ENCODE measurements at regions not wholly inside any gene's neighbourhood (a gene's known extent, or its start where the extent isn't known, plus 50 kb on each side); places are given as distances from the start of the nearest gene placed in this dataset.

DNA sequence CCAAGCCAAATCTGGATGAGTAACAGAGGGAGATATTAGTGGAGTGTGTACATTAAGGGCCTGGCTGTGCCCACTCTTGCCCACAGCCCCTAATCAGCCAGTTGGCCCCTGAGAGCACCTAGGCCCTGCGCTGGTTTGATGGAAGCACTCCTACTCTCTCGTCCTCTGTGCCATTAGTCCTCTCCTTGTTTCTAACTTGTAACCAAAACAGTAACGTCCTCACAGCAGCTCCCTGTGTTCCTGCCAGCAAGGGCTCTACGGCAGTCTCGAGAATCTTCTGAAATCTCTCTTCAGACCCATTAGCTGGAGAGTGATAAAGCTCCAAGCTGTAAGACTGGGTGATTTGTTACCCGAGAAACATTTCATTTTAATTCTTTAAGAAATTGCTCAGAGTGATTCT is 76.1 kb downstream of the LRRC30 start:
- no peak for ATAC-seq (ENCODE audit: low read depth in 2 of 2)

GRCh38 chr18:7307526-7307925 is 76.6 kb downstream of the LRRC30 start:
- H3K9me3 Mint-ChIP-seq: peaks cover 5 to 30% (median 8%) of the 10 kb centered on the region in 7 donors
- Histone ChIP-seq H3K4me1 (ENCODE audit: control insufficient read depth, insufficient read depth, low read length, poor library complexity, severe bottlenecking) (no peaks in the 10 kb centered on the region), H3K27ac (ENCODE audit: insufficient read depth, low read length, poor library complexity, severe bottlenecking) (no peak overlapping the region), H3K4me3 (ENCODE audit: low read depth, low read length) (no peak overlapping the region), H3K9me3 (ENCODE audit: control insufficient read depth in 2 of 2, low read length in 2 of 2) (peaks cover 0 to 2% of the 10 kb centered on the region in 2 experiments), H3K36me3 (ENCODE audit: control insufficient read depth, insufficient read depth, low read length) (no peaks in the 10 kb centered on the region), H3K27me3 (ENCODE audit: control insufficient read depth, insufficient read depth, low read length) (no peaks in the 10 kb centered on the region)
- H3K27me3 Mint-ChIP-seq: peaks cover 7% of the 10 kb centered on the region
- no peak overlapping the region for H3K27ac Mint-ChIP-seq
- no peak for ATAC-seq (ENCODE audit: low read depth in 2 of 2)
- H3K4me3 Mint-ChIP-seq: no peak overlapping the region
- H3K36me3 Mint-ChIP-seq: no peaks in the 10 kb centered on the region
- no peaks in the 10 kb centered on the region for H3K4me1 Mint-ChIP-seq
- no peak for DNase-seq

More for the DNA sequence above, 76.1 kb downstream of the LRRC30 start:
- Mint-ChIP-seq H3K27ac (no peak overlapping the region), H3K9me3 (peaks cover 4 to 30% (median 8%) of the 10 kb centered on the region in 7 donors), H3K36me3 (no peaks in the 10 kb centered on the region), H3K4me3 (no peak overlapping the region), H3K4me1 (no peaks in the 10 kb centered on the region), H3K27me3 (peaks cover 7% of the 10 kb centered on the region)
- H3K36me3 ChIP-seq (ENCODE audit: control insufficient read depth, insufficient read depth, low read length): no peaks in the 10 kb centered on the region
- H3K27ac ChIP-seq (ENCODE audit: insufficient read depth, low read length, poor library complexity, severe bottlenecking): no peak overlapping the region
- H3K4me3 ChIP-seq (ENCODE audit: low read depth, low read length): no peak overlapping the region
- H3K27me3 ChIP-seq (ENCODE audit: control insufficient read depth, insufficient read depth, low read length): no peaks in the 10 kb centered on the region
- no peak for DNase-seq
- no peaks in the 10 kb centered on the region for H3K4me1 ChIP-seq (ENCODE audit: control insufficient read depth, insufficient read depth, low read length, poor library complexity, severe bottlenecking)
- peaks cover 0 to 2% of the 10 kb centered on the region in 2 experiments for H3K9me3 ChIP-seq (ENCODE audit: control insufficient read depth in 2 of 2, low read length in 2 of 2)

GRCh38 chr18:7317804-7318231 is 86.9 kb downstream of the LRRC30 start:
- Histone ChIP-seq H3K36me3 (ENCODE audit: control insufficient read depth, insufficient read depth, low read length) (no peaks in the 10 kb centered on the region), H3K9me3 (ENCODE audit: control insufficient read depth in 2 of 2, low read length in 2 of 2) (peaks cover 0 to 2% of the 10 kb centered on the region in 2 experiments), H3K4me3 (ENCODE audit: low read depth, low read length) (no peak overlapping the region), H3K27me3 (ENCODE audit: control insufficient read depth, insufficient read depth, low read length) (no peaks in the 10 kb centered on the region), H3K27ac (ENCODE audit: insufficient read depth, low read length, poor library complexity, severe bottlenecking) (no peak overlapping the region), H3K4me1 (ENCODE audit: control insufficient read depth, insufficient read depth, low read length, poor library complexity, severe bottlenecking) (no peaks in the 10 kb centered on the region)
- Mint-ChIP-seq H3K4me3 (no peak overlapping the region), H3K27ac (no peak overlapping the region), H3K4me1 (no peaks in the 10 kb centered on the region), H3K27me3 (no peaks in the 10 kb centered on the region), H3K9me3 (peaks cover 0 to 7% (median 2%) of the 10 kb centered on the region in 7 donors), H3K36me3 (no peaks in the 10 kb centered on the region)
- DNase-seq (no peak), ATAC-seq (ENCODE audit: low read depth in 2 of 2) (no peak)

- DNase-seq (no peak), ATAC-seq (ENCODE audit: low read depth in 2 of 2) (no peak)
- Mint-ChIP-seq H3K4me1 (no peaks in the 10 kb centered on the region), H3K4me3 (no peak overlapping the region), H3K9me3 (peaks cover 0 to 7% (median 0%) of the 10 kb centered on the region in 7 donors), H3K27me3 (no peaks in the 10 kb centered on the region), H3K27ac (no peak overlapping the region), H3K36me3 (no peaks in the 10 kb centered on the region)
- H3K9me3 ChIP-seq (ENCODE audit: control insufficient read depth in 2 of 2, low read length in 2 of 2): no peaks in the 10 kb centered on the region
- no peak overlapping the region for H3K27ac ChIP-seq (ENCODE audit: insufficient read depth, low read length, poor library complexity, severe bottlenecking)
- no peak overlapping the region for H3K4me3 ChIP-seq (ENCODE audit: low read depth, low read length)
- no peaks in the 10 kb centered on the region for H3K27me3 ChIP-seq (ENCODE audit: control insufficient read depth, insufficient read depth, low read length)
- H3K36me3 ChIP-seq (ENCODE audit: control insufficient read depth, insufficient read depth, low read length): no peaks in the 10 kb centered on the region
- H3K4me1 ChIP-seq (ENCODE audit: control insufficient read depth, insufficient read depth, low read length, poor library complexity, severe bottlenecking): no peaks in the 10 kb centered on the region
Observed at GRCh38 chr18:7319161-7319560, 88.3 kb downstream of the LRRC30 start.

- no peaks in the 10 kb centered on the region for H3K27me3 Mint-ChIP-seq
- Histone ChIP-seq H3K4me1 (ENCODE audit: control insufficient read depth, insufficient read depth, low read length, poor library complexity, severe bottlenecking) (no peaks in the 10 kb centered on the region), H3K36me3 (ENCODE audit: control insufficient read depth, insufficient read depth, low read length) (no peaks in the 10 kb centered on the region), H3K27ac (ENCODE audit: insufficient read depth, low read length, poor library complexity, severe bottlenecking) (no peak overlapping the region), H3K27me3 (ENCODE audit: control insufficient read depth, insufficient read depth, low read length) (no peaks in the 10 kb centered on the region), H3K9me3 (ENCODE audit: control insufficient read depth in 2 of 2, low read length in 2 of 2) (no peaks in the 10 kb centered on the region), H3K4me3 (ENCODE audit: low read depth, low read length) (no peak overlapping the region)
- H3K27ac Mint-ChIP-seq: no peak overlapping the region
- peaks cover 0 to 2% (median 0%) of the 10 kb centered on the region in 4 donors for H3K4me1 Mint-ChIP-seq
- H3K4me3 Mint-ChIP-seq: no peak overlapping the region
- H3K9me3 Mint-ChIP-seq: peaks cover 0 to 13% (median 0%) of the 10 kb centered on the region in 7 donors
- no peak for DNase-seq
- ATAC-seq (ENCODE audit: low read depth in 2 of 2): no peak
- no peaks in the 10 kb centered on the region for H3K36me3 Mint-ChIP-seq
Observed at GRCh38 chr18:7321831-7322230, 90.9 kb downstream of the LRRC30 start.

GRCh38 chr18:7322817-7323485 is 92.1 kb downstream of the LRRC30 start:
- DNase-seq (no peak), ATAC-seq (ENCODE audit: low read depth in 2 of 2) (no peak)

GRCh38 chr18:7325126-7325430 is 94.2 kb downstream of the LRRC30 start:
- DNase-seq (no peak), ATAC-seq (ENCODE audit: low read depth in 2 of 2) (no peak)
- H3K36me3 Mint-ChIP-seq: no peaks in the 10 kb centered on the region
- no peaks in the 10 kb centered on the region for H3K9me3 ChIP-seq (ENCODE audit: control insufficient read depth in 2 of 2, low read length in 2 of 2)
- H3K27ac Mint-ChIP-seq: no peak overlapping the region
- peaks cover 0 to 2% (median 0%) of the 10 kb centered on the region in 4 donors for H3K4me1 Mint-ChIP-seq
- H3K27ac ChIP-seq (ENCODE audit: insufficient read depth, low read length, poor library complexity, severe bottlenecking): no peak overlapping the region
- H3K4me1 ChIP-seq (ENCODE audit: control insufficient read depth, insufficient read depth, low read length, poor library complexity, severe bottlenecking): no peaks in the 10 kb centered on the region
- no peaks in the 10 kb centered on the region for H3K36me3 ChIP-seq (ENCODE audit: control insufficient read depth, insufficient read depth, low read length)
- no peaks in the 10 kb centered on the region for H3K27me3 ChIP-seq (ENCODE audit: control insufficient read depth, insufficient read depth, low read length)
- no peak overlapping the region for H3K4me3 ChIP-seq (ENCODE audit: low read depth, low read length)
- no peak overlapping the region for H3K4me3 Mint-ChIP-seq
- peaks cover 0 to 12% (median 0%) of the 10 kb centered on the region in 7 donors for H3K9me3 Mint-ChIP-seq
- H3K27me3 Mint-ChIP-seq: no peaks in the 10 kb centered on the region

More at GRCh38 chr18:7322817-7323485, 92.1 kb downstream of the LRRC30 start:
- Mint-ChIP-seq H3K4me3 (no peak overlapping the region), H3K36me3 (no peaks in the 10 kb centered on the region), H3K4me1 (peaks cover 0 to 2% (median 0%) of the 10 kb centered on the region in 4 donors), H3K27ac (no peak overlapping the region), H3K27me3 (no peaks in the 10 kb centered on the region), H3K9me3 (peaks cover 0 to 16% (median 0%) of the 10 kb centered on the region in 7 donors)
- Histone ChIP-seq H3K36me3 (ENCODE audit: control insufficient read depth, insufficient read depth, low read length) (no peaks in the 10 kb centered on the region), H3K4me3 (ENCODE audit: low read depth, low read length) (no peak overlapping the region), H3K9me3 (ENCODE audit: control insufficient read depth in 2 of 2, low read length in 2 of 2) (no peaks in the 10 kb centered on the region), H3K27me3 (ENCODE audit: control insufficient read depth, insufficient read depth, low read length) (no peaks in the 10 kb centered on the region), H3K4me1 (ENCODE audit: control insufficient read depth, insufficient read depth, low read length, poor library complexity, severe bottlenecking) (no peaks in the 10 kb centered on the region), H3K27ac (ENCODE audit: insufficient read depth, low read length, poor library complexity, severe bottlenecking) (no peak overlapping the region)

DNA sequence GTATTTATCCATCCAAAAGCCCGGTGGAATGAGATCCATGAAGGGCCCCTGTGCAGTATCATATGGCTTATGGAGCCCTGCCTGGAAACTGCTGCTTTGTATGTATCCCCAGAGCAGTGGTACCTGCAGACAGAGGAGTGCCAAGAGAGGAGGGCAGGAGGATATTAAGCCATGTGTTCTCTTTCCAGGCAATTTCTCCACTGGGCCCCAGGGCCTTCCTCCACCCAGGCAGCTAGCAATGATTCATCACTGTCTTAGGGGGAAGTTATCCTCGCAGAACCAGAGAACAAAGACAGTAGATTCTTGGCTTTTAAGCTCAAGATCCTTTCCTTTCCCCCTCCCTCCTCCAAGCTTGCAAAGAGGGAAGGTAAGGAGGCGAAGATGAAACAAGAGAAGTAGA is 98.1 kb downstream of the LRRC30 start:
- Histone ChIP-seq H3K9me3 (ENCODE audit: control insufficient read depth in 2 of 2, low read length in 2 of 2) (no peaks in the 10 kb centered on the region), H3K4me1 (ENCODE audit: control insufficient read depth, insufficient read depth, low read length, poor library complexity, severe bottlenecking) (no peaks in the 10 kb centered on the region), H3K27ac (ENCODE audit: insufficient read depth, low read length, poor library complexity, severe bottlenecking) (no peak overlapping the region), H3K36me3 (ENCODE audit: control insufficient read depth, insufficient read depth, low read length) (no peaks in the 10 kb centered on the region), H3K4me3 (ENCODE audit: low read depth, low read length) (no peak overlapping the region), H3K27me3 (ENCODE audit: control insufficient read depth, insufficient read depth, low read length) (no peaks in the 10 kb centered on the region)
- H3K4me3 Mint-ChIP-seq: no peak overlapping the region
- H3K27ac Mint-ChIP-seq: peak overlapping the region in 1 of 3 donors; percentile 5
- H3K9me3 Mint-ChIP-seq: peaks cover 0 to 13% (median 5%) of the 10 kb centered on the region in 7 donors
- H3K4me1 Mint-ChIP-seq: peaks cover 0 to 2% (median 0%) of the 10 kb centered on the region in 4 donors
- DNase-seq: no peak
- ATAC-seq (ENCODE audit: low read depth in 2 of 2): no peak
- no peaks in the 10 kb centered on the region for H3K27me3 Mint-ChIP-seq
- H3K36me3 Mint-ChIP-seq: no peaks in the 10 kb centered on the region
